CD14-positive monocyte (primary cell): ENCODE measurements at regions not wholly inside any gene's neighbourhood (a gene's known extent, or its start where the extent isn't known, plus 50 kb on each side); places are given as distances from the start of the nearest gene placed in this dataset.

Experiments used
- DNase-seq, 3 donors: peaks; one replicate each; pipeline ENCODE4 v3.0.0-alpha.2; 2011 to 2022
- H2AFZ ChIP-seq: 2 replicates; pipeline ENCODE4 v1.6.0; 2012; ENCODE audit warnings: mild to moderate bottlenecking, low read depth, low read length, inconsistent platforms; ENCODE audit not compliant: insufficient read depth, poor library complexity, severe bottlenecking
- H3K27ac ChIP-seq, 2 donors: 1 replicate in 1 of 2; 2 replicates in 1 of 2; pipeline ENCODE4 v1.5.1; 2012 to 2013; ENCODE audit warnings: low read length in 2 of 2, control low read depth in 1 of 2, inconsistent platforms in 1 of 2, low read depth in 1 of 2, mild to moderate bottlenecking in 1 of 2
- H3K27me3 ChIP-seq, 2 donors: one replicate each; pipeline versions ENCODE4 v1.6.0 to v1.6.1; 2011 to 2013; ENCODE audit warnings: low read length in 2 of 2; ENCODE audit not compliant: control insufficient read depth in 2 of 2, insufficient read depth in 2 of 2
- H3K36me3 ChIP-seq, 2 donors: replicated peaks in 1 of 2; 1 replicate in 1 of 2; 2 replicates in 1 of 2; pipeline versions ENCODE4 v1.5.1 to v1.6.1; 2012 to 2013; ENCODE audit warnings: low read length in 2 of 2, control low read depth in 1 of 2, inconsistent platforms in 1 of 2, mild to moderate bottlenecking in 1 of 2; ENCODE audit not compliant: insufficient read depth in 2 of 2, control insufficient read depth in 1 of 2
- H3K4me1 ChIP-seq, 2 donors: 1 replicate in 1 of 2; 2 replicates in 1 of 2; pipeline versions ENCODE4 v1.5.1 to v1.6.1; 2012 to 2013; ENCODE audit warnings: low read length in 2 of 2, control low read depth in 1 of 2, inconsistent platforms in 1 of 2, mild to moderate bottlenecking in 1 of 2, moderate library complexity in 1 of 2; ENCODE audit not compliant: insufficient read depth in 2 of 2, control insufficient read depth in 1 of 2
- H3K4me2 ChIP-seq: replicated peaks from 2 replicates; pipeline ENCODE3; 2012; ENCODE audit warnings: low read length, moderate library complexity, mild to moderate bottlenecking; ENCODE audit not compliant: poor library complexity, severe bottlenecking; ENCODE audit errors: extremely low read depth
- H3K4me3 ChIP-seq, 3 experiments: fragments of 200-600 bp in 1 of 3; sonication (generic) in 1 of 3; replicated peaks in 1 of 3; 1 replicate in 2 of 3; 2 replicates in 1 of 3; pipeline ENCODE4 v1.5.1; 2011 to 2013; ENCODE audit warnings: low read length in 3 of 3, mild to moderate bottlenecking in 3 of 3, control low read depth in 2 of 3, low read depth in 2 of 3, inconsistent platforms in 1 of 3, moderate library complexity in 1 of 3
- H3K79me2 ChIP-seq: 2 replicates; pipeline ENCODE4 v1.6.0; 2012; ENCODE audit warnings: mild to moderate bottlenecking, control low read depth, inconsistent platforms, low read length, moderate library complexity; ENCODE audit not compliant: insufficient read depth
- H3K9ac ChIP-seq: 2 replicates; pipeline ENCODE4 v1.6.0; 2017; ENCODE audit warnings: low read length, mild to moderate bottlenecking; ENCODE audit not compliant: insufficient read depth, poor library complexity, severe bottlenecking
- H3K9me3 ChIP-seq, 2 donors: replicated peaks in 1 of 2; 1 replicate in 1 of 2; 2 replicates in 1 of 2; pipeline versions ENCODE4 v1.5.1 to v1.6.1; 2012 to 2013; ENCODE audit warnings: low read length in 2 of 2, control low read depth in 1 of 2; ENCODE audit not compliant: control insufficient read depth in 1 of 2, insufficient read depth in 1 of 2
- H4K20me1 ChIP-seq: 2 replicates; pipeline ENCODE4 v1.6.0; 2012; ENCODE audit warnings: mild to moderate bottlenecking, low read length, control low read depth, moderate library complexity; ENCODE audit not compliant: insufficient read depth
- H3K27ac Mint-ChIP-seq, 7 donors: one replicate each; pipeline ENCODE4 v1.8.0; 2020; ENCODE audit warnings: mild to moderate bottlenecking in 7 of 7, mixed read lengths in 7 of 7, moderate library complexity in 6 of 7, inconsistent platforms in 2 of 7
- H3K27me3 Mint-ChIP-seq, 3 donors: one replicate each; pipeline ENCODE4 v1.8.0; 2021 to 2022; ENCODE audit warnings: low read depth in 3 of 3, mild to moderate bottlenecking in 3 of 3, mixed read lengths in 3 of 3, moderate library complexity in 3 of 3, inconsistent platforms in 1 of 3
- H3K36me3 Mint-ChIP-seq, 2 donors: one replicate each; pipeline ENCODE4 v1.8.0; 2020; ENCODE audit warnings: mixed read lengths in 2 of 2, inconsistent platforms in 1 of 2, mild to moderate bottlenecking in 1 of 2
- H3K4me1 Mint-ChIP-seq: one replicate; pipeline ENCODE4 v1.8.0; 2020; ENCODE audit warnings: mild to moderate bottlenecking, mixed read lengths
- H3K4me3 Mint-ChIP-seq, 2 donors: one replicate each; pipeline ENCODE4 v1.8.0; 2020; ENCODE audit warnings: mild to moderate bottlenecking in 2 of 2, mixed read lengths in 2 of 2, moderate library complexity in 1 of 2
- H3K9me3 Mint-ChIP-seq, 7 donors: one replicate each; pipeline ENCODE4 v1.8.0; 2020 to 2022; ENCODE audit warnings: mixed read lengths in 7 of 7, mild to moderate bottlenecking in 6 of 7, moderate library complexity in 6 of 7, inconsistent platforms in 2 of 7
- CTCF ChIP-seq: fragments of 200-600 bp; IDR thresholded peaks from one replicate; pipeline ENCODE4 v1.8.0; 2022; ENCODE audit warnings: antibody characterized with exemption, mild to moderate bottlenecking
- WGBS: methylation state at CpG from one replicate; pipeline ENCODE4 v1.1.5; 2013; ENCODE audit warnings: missing lambda C conversion rate; ENCODE audit not compliant: insufficient coverage; 5-methylcytosine and 5-hydroxymethylcytosine counted together
- intact Hi-C, 2 donors: fragments of 100-400 bp; cut with micrococcal nuclease; formaldehyde crosslinking; loops; one replicate each; pipeline versions ENCODE4 v1.15.0 to v1.15.1; 2023

DNA sequence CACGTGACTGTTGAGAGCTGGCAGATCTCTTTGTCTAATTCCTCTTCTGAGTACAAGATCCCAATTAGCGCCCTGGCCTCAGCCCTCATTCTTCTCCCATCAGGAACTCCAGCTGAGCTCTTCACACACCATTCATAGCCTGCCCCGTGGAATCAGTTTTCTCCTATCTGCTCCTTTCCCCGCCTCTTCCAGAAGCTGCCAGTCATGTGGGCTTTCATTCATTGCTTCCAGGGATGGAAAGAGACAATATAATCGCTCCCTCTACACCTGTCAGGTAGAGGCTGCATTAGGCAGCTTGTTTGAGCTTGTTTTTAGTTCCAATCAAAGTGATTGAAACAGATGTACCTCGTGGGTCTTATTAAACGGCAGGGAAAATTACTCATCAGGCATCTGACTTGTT, 515.8 kb downstream of the TYW1 start:
- no peaks in the 10 kb centered on the region for H3K36me3 ChIP-seq
- peaks cover 0 to 1% (median 0%) of the 10 kb centered on the region in 3 donors for H3K27me3 Mint-ChIP-seq
- no peak for TF ChIP-seq CTCF
- no peak overlapping the region for H3K27ac Mint-ChIP-seq
- H4K20me1 ChIP-seq: no peaks in the 10 kb centered on the region
- no peaks in the 10 kb centered on the region for H3K4me1 Mint-ChIP-seq
- no peak overlapping the region for H3K4me2 ChIP-seq
- no peak overlapping the region for H2AFZ ChIP-seq
- no peaks in the 10 kb centered on the region for H3K36me3 Mint-ChIP-seq
- intact Hi-C loops: no loop called here
- H3K27me3 ChIP-seq: no peaks in the 10 kb centered on the region
- H3K9me3 Mint-ChIP-seq: peaks cover 3 to 18% (median 10%) of the 10 kb centered on the region in 7 donors
- no peak overlapping the region for H3K4me3 Mint-ChIP-seq
- no peak overlapping the region for H3K27ac ChIP-seq
- WGBS: 86% methylated on average over 4 of the region's 7 CpGs
- H3K4me1 ChIP-seq: no peaks in the 10 kb centered on the region
- no peak overlapping the region for H3K9ac ChIP-seq
- no peak overlapping the region for H3K4me3 ChIP-seq
- no peak for DNase-seq
- H3K79me2 ChIP-seq: no peaks in the 10 kb centered on the region
- peaks cover under 1 to 12% of the 10 kb centered on the region in 2 donors for H3K9me3 ChIP-seq

- Histone ChIP-seq H3K79me2 (no peaks in the 10 kb centered on the region), H3K4me1 (no peaks in the 10 kb centered on the region), H3K4me2 (no peak overlapping the region), H4K20me1 (no peaks in the 10 kb centered on the region), H3K9ac (no peak overlapping the region), H3K27ac (no peak overlapping the region), H3K27me3 (no peaks in the 10 kb centered on the region), H3K36me3 (no peaks in the 10 kb centered on the region), H3K4me3 (no peak overlapping the region), H2AFZ (no peak overlapping the region), H3K9me3 (peaks cover 16 to 19% of the 10 kb centered on the region in 2 donors)
- no peaks in the 10 kb centered on the region for H3K36me3 Mint-ChIP-seq
- WGBS: 31% methylated on average over 4 of the region's 4 CpGs
- DNase-seq: no peak
- intact Hi-C loops: no loop called here
- no peaks in the 10 kb centered on the region for H3K4me1 Mint-ChIP-seq
- H3K9me3 Mint-ChIP-seq: peaks cover 12 to 38% (median 17%) of the 10 kb centered on the region in 7 donors
- H3K4me3 Mint-ChIP-seq: no peak overlapping the region
- H3K27ac Mint-ChIP-seq: no peak overlapping the region
- no peak for TF ChIP-seq CTCF
- peaks cover 0 to 3% (median 0%) of the 10 kb centered on the region in 3 donors for H3K27me3 Mint-ChIP-seq
Measured at GRCh38 chr7:67518580-67518979, 521.9 kb downstream of the TYW1 start.
